Activated T-cell treated with anti-CD3 and anti-CD28 coated beads, Interleukin-2, amount 50 U/mL, for 4 hours (primary cell): ENCODE measurements at regions not wholly inside any gene's neighbourhood (a gene's known extent, or its start where the extent isn't known, plus 50 kb on each side); places are given as distances from the start of the nearest gene placed in this dataset.
A peak's percentile ranks its signal among the peaks of the same experiment; 100 is the strongest.
"Not testable (repeated sequence)": the region's sequence is repeated elsewhere in the genome, so short reads cannot be mapped to it uniquely, and the experiment has no call there.

ENCODE experiments used
- ATAC-seq, 2 donors: fragments of 200-7000 bp; cut with Tn5 transposase; one replicate each; pipeline ENCODE4 v1.10.0; 2021
- DNase-seq: peaks from one replicate; pipeline ENCODE4 v3.0.0-alpha.2; 2020
- H3K27me3 Mint-ChIP-seq: one replicate; pipeline ENCODE4 v1.8.0; 2021; ENCODE audit warnings: low read depth, mixed read lengths
- H3K36me3 Mint-ChIP-seq: one replicate; pipeline ENCODE4 v1.8.0; 2022; ENCODE audit warnings: mixed read lengths; ENCODE audit not compliant: insufficient read depth
- H3K4me1 Mint-ChIP-seq: one replicate; pipeline ENCODE4 v1.8.0; 2021; ENCODE audit warnings: low read depth, mixed read lengths
- H3K4me3 Mint-ChIP-seq: one replicate; pipeline ENCODE4 v1.8.0; 2021; ENCODE audit warnings: mild to moderate bottlenecking, moderate library complexity, mixed read lengths
- H3K9me3 Mint-ChIP-seq: one replicate; pipeline ENCODE4 v1.8.0; 2021; ENCODE audit warnings: mixed read lengths

GRCh38 chr4:38334791-38335190 is 329.2 kb upstream of the KLF3 start:
- peaks cover 41% of the 10 kb centered on the region for H3K4me1 Mint-ChIP-seq
- DNase-seq, result no peak
- H3K9me3 Mint-ChIP-seq, result peaks cover 21% of the 10 kb centered on the region
- no peak for ATAC-seq
- H3K4me3 Mint-ChIP-seq, result no peak overlapping the region
- H3K36me3 Mint-ChIP-seq, result peaks cover 6% of the 10 kb centered on the region
- no peaks in the 10 kb centered on the region for H3K27me3 Mint-ChIP-seq

- not testable (repeated sequence) for DNase-seq, H3K27me3 Mint-ChIP-seq, H3K4me3 Mint-ChIP-seq, H3K36me3 Mint-ChIP-seq, ATAC-seq
- Mint-ChIP-seq H3K9me3 (peaks cover 22% of the 10 kb centered on the region), H3K4me1 (peaks cover 18% of the 10 kb centered on the region)
Measured at GRCh38 chr4:38338939-38339338, 325.1 kb upstream of the KLF3 start.

DNA sequence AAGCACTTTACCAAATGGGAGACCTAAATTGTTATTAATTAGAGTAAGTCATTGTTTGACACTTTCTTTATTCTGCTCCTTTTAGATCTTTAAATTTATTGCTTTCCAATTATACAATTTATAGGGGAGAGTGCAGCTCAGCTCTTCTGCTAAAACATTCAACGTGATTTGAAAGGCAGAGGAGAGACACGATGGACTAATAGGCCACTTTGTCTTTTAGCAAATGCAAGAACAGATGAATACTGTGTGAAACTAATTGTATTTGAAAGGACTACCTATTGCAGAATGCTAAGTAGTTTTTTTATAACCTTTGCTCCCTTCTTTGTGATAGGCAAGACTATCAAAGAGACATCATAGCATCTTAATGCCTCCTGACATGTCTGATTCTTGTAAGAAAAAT is 320.4 kb upstream of the KLF3 start:
- Mint-ChIP-seq H3K4me3 (no peak overlapping the region), H3K27me3 (no peaks in the 10 kb centered on the region), H3K36me3 (peaks cover 1% of the 10 kb centered on the region), H3K9me3 (peaks cover 34% of the 10 kb centered on the region), H3K4me1 (no peaks in the 10 kb centered on the region)
- DNase-seq, result no peak
- no peak for ATAC-seq

GRCh38 chr4:38344929-38345328 is 319.1 kb upstream of the KLF3 start:
- Mint-ChIP-seq H3K4me3 (no peak overlapping the region), H3K4me1 (no peaks in the 10 kb centered on the region), H3K36me3 (peaks cover 1% of the 10 kb centered on the region), H3K27me3 (no peaks in the 10 kb centered on the region), H3K9me3 (peaks cover 23% of the 10 kb centered on the region)
- no peak for ATAC-seq
- DNase-seq, result no peak

DNA sequence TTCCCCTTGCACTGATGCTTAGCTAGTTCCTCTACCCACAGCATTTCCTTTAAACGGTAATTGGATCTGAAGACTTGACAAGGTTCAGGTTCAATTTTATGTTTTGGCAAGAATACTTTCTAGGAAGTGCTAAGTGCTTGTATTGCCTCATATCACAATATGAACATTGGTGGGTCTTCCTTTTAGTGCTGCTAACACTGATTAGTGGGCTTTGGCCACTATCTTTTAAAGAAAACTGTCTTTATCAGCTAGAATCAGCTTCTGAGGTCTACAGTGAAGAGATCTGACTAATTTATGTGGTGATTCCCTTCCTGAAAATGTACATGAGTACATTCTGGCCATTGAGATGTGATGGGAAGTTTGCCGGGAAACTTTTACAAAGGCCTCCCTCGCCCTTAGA is 316.7 kb upstream of the KLF3 start:
- Mint-ChIP-seq H3K27me3 (no peaks in the 10 kb centered on the region), H3K36me3 (peaks cover 1% of the 10 kb centered on the region), H3K4me1 (no peaks in the 10 kb centered on the region), H3K9me3 (peaks cover 27% of the 10 kb centered on the region), H3K4me3 (no peak overlapping the region)
- ATAC-seq, result no peak
- DNase-seq, result no peak

DNA sequence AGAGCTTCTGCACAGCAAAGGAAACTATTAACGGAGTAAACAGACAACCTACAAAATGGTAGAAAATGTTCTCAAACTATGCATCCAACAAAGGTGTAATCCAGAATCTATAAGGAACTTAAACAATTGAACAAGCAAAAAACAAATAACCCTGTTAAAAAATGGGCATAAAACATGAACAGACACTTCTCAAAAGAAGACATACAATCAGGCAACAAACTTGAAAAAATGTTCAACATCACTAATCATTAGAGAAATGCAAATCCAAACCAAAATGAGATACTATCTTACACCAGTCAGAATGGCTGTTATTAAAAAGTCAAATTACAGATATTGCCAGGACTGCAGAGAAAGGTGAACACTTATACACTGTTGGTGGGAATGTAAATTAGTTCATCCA is 309.6 kb upstream of the KLF3 start:
- Mint-ChIP-seq H3K4me3 (no peak overlapping the region), H3K27me3 (no peaks in the 10 kb centered on the region), H3K36me3 (peaks cover 3% of the 10 kb centered on the region), H3K4me1 (peaks cover 6% of the 10 kb centered on the region), H3K9me3 (peaks cover 29% of the 10 kb centered on the region)
- ATAC-seq (no peak), DNase-seq (no peak)

- peaks cover 3% of the 10 kb centered on the region for H3K36me3 Mint-ChIP-seq
- DNase-seq, result no peak
- H3K4me1 Mint-ChIP-seq, result peaks cover 7% of the 10 kb centered on the region
- H3K9me3 Mint-ChIP-seq, result peaks cover 29% of the 10 kb centered on the region
- H3K27me3 Mint-ChIP-seq, result no peaks in the 10 kb centered on the region
- ATAC-seq, result no peak
- no peak overlapping the region for H3K4me3 Mint-ChIP-seq
Measured at GRCh38 chr4:38354872-38355271, 309.1 kb upstream of the KLF3 start.

DNA sequence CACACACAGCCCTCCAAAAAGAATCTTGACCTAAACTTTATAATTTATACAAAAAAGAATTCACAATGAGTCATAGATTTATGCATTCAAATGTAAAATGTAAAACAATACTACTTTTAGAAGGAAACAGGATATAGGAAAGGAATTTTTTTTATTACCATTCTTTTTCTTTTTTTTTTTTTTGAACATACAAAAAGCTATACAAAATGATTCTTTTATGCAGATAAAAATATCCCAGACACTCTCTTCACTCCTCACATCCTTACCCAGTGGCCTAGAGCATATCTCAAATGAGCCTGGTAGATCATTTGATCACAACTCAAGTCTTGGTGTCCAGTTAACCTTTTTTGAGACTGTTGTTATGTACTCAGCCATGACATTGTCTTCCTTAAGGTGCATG is 307.3 kb upstream of the KLF3 start:
- DNase-seq, result no peak
- Mint-ChIP-seq H3K4me1 (peaks cover 7% of the 10 kb centered on the region), H3K9me3 (peaks cover 26% of the 10 kb centered on the region), H3K27me3 (no peaks in the 10 kb centered on the region), H3K36me3 (peaks cover 3% of the 10 kb centered on the region), H3K4me3 (no peak overlapping the region)
- no peak for ATAC-seq

GRCh38 chr4:38357546-38357945 is 306.5 kb upstream of the KLF3 start:
- no peaks in the 10 kb centered on the region for H3K27me3 Mint-ChIP-seq
- no peak overlapping the region for H3K4me3 Mint-ChIP-seq
- DNase-seq (no peak), ATAC-seq (no peak)
- peaks cover 7% of the 10 kb centered on the region for H3K4me1 Mint-ChIP-seq
- peaks cover under 1% of the 10 kb centered on the region for H3K36me3 Mint-ChIP-seq
- peaks cover 21% of the 10 kb centered on the region for H3K9me3 Mint-ChIP-seq

GRCh38 chr4:38359113-38359512 is 304.9 kb upstream of the KLF3 start:
- no peak overlapping the region for H3K4me3 Mint-ChIP-seq

GRCh38 chr4:38360201-38360600 is 303.8 kb upstream of the KLF3 start:
- Mint-ChIP-seq H3K9me3 (no peaks in the 10 kb centered on the region), H3K4me3 (no peak overlapping the region), H3K4me1 (peaks cover 7% of the 10 kb centered on the region), H3K36me3 (no peaks in the 10 kb centered on the region), H3K27me3 (no peaks in the 10 kb centered on the region)
- DNase-seq (no peak), ATAC-seq (no peak)

More at GRCh38 chr4:38359113-38359512, 304.9 kb upstream of the KLF3 start:
- Mint-ChIP-seq H3K36me3 (no peaks in the 10 kb centered on the region), H3K9me3 (peaks cover 8% of the 10 kb centered on the region), H3K27me3 (no peaks in the 10 kb centered on the region), H3K4me1 (peaks cover 7% of the 10 kb centered on the region)
- DNase-seq (no peak), ATAC-seq (peak; percentile 43 to 53)

DNA sequence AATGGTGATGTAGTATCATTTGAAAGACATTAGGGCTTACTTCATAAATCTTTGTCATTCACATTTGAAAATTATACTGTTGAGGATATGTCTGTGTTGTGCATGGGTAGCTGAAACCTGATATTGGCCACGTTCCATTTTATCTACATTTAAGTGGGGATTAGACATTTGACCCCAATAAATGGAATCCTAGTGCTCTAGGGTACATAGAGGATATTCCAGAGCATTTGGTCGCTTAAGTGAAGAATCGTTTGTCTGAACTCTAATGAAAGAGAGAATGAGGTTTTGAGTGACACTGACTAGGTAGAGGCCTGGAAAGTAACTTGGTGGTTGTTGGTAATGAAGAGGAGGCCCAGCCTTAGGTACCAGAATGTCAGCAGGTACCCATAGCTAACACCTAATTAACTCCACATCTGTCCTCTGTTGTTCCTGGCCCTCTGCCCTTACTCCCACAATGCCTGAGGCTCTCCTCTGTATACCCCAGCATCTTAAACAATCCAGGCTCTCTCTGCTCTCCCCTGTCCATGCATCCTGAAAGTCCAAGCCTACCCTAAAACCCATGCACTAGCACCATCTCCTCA is 299.5 kb upstream of the KLF3 start:
- H3K27me3 Mint-ChIP-seq, result no peaks in the 10 kb centered on the region
- no peak overlapping the region for H3K4me3 Mint-ChIP-seq
- no peak for DNase-seq
- H3K36me3 Mint-ChIP-seq, result no peaks in the 10 kb centered on the region
- peaks cover 15% of the 10 kb centered on the region for H3K4me1 Mint-ChIP-seq
- ATAC-seq, result no peak
- no peaks in the 10 kb centered on the region for H3K9me3 Mint-ChIP-seq

DNA sequence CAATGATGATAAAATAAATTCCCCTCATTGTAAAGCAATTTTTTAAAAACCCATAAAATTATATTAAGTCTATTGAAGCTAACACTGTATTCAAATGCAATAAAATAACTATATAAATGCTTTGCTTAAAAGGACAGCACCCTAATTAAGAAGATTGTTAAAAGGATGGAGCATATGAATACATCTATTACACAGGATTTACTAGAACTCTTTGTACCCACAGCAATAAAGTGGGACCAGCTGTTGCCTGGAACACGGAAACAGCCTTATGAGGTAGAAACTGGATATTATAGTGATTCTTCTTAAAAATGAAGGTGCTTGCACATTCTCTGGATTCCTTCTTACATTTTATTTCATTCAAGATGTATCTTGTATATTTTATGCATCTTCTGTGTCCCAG is 298.7 kb upstream of the KLF3 start:
- Mint-ChIP-seq H3K4me3 (no peak overlapping the region), H3K9me3 (no peaks in the 10 kb centered on the region), H3K36me3 (no peaks in the 10 kb centered on the region), H3K27me3 (no peaks in the 10 kb centered on the region), H3K4me1 (peaks cover 14% of the 10 kb centered on the region)
- DNase-seq, result no peak
- ATAC-seq, result no peak

GRCh38 chr4:38365748-38366310 is 298.2 kb upstream of the KLF3 start:
- peaks cover 14% of the 10 kb centered on the region for H3K4me1 Mint-ChIP-seq
- no peak for DNase-seq
- no peaks in the 10 kb centered on the region for H3K27me3 Mint-ChIP-seq
- H3K9me3 Mint-ChIP-seq, result no peaks in the 10 kb centered on the region
- H3K36me3 Mint-ChIP-seq, result no peaks in the 10 kb centered on the region
- no peak for ATAC-seq
- no peak overlapping the region for H3K4me3 Mint-ChIP-seq

DNA sequence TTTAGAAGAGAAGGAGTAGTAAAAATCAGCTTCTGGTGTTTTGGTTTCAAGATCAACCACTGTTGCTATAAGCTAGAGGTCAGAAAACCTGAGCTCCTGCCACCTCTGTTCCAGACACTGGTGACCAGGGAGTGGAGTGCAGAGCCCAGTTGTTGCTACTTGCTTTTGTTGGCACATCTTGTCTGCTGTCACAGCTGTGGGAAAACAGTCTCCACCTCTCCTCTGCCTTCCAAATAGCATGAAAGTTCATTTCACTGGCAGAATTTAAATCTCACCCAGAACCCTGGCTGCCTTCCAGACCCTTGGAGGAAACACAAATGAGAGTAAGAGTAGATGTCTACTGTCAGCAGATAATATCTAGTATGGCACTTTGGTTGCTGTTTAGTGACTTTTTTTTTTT is 297.5 kb upstream of the KLF3 start:
- no peaks in the 10 kb centered on the region for H3K9me3 Mint-ChIP-seq

More for the DNA sequence above, 297.5 kb upstream of the KLF3 start:
- DNase-seq (no peak), ATAC-seq (no peak)
- H3K27me3 Mint-ChIP-seq, result no peaks in the 10 kb centered on the region
- no peak overlapping the region for H3K4me3 Mint-ChIP-seq
- no peaks in the 10 kb centered on the region for H3K36me3 Mint-ChIP-seq
- peaks cover 14% of the 10 kb centered on the region for H3K4me1 Mint-ChIP-seq
